Endometrium (tissue), 2 donors: ENCODE measurements at regions not wholly inside any gene's neighbourhood (a gene's known extent, or its start where the extent isn't known, plus 50 kb on each side); places are given as distances from the start of the nearest gene placed in this dataset.

Experiments
- FAIRE-seq: peaks from 2 replicates; lab custom pipeline; 2012; peaks lifted over from hg19 to GRCh38; lab: Jason Lieb, UNC
- donor health status: control.
- donor health status: control.

- no peak for FAIRE-seq
These were observed 130.0 kb upstream of the BMP5 start for GRCh38 chr6:56005426-56005825.

GRCh38 chr6:56004426-56004825, 129.0 kb upstream of the BMP5 start:
- no peak for FAIRE-seq

DNA sequence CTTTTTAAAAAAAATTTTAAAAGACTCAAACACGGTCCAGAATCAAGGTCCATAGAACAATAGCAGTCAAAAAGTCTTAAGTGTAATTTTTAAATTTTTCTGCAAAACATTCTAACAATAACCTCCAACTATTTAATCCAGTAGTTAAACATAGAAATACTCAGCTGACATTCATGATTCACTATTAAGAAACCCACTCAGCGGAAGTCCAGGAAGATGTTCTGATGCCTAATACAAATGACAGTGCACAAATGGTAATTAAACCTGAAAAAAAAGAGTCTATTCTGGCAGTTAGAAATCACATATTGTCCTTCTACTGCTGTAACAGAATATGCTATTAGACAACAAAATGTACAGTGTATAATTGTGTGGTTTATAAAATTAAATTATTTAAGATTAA, 128.2 kb upstream of the BMP5 start:
- no peak for FAIRE-seq

DNA sequence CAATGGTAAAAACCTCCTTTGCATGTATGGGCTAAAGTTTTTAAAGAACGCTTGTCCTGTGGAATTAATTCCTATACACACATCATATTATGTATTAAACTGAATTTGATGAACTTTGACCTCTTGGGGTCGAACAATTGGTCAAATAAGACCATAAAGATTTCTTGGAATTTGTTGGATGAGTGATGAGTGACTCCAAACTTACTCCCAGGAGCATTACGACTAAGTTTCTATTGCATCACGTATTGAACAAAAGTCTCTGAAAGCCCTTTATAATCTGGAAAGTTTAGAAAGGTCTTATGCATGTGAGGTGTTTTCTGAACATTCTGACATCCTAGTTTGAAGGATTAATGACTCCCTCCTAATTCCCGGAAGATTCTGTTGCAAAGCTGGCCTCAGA, 126.9 kb upstream of the BMP5 start:
- no peak for FAIRE-seq

- FAIRE-seq, result no peak
These were observed 123.2 kb upstream of the BMP5 start for GRCh38 chr6:55998576-55998975.

- no peak for FAIRE-seq
These were observed 122.0 kb upstream of the BMP5 start for GRCh38 chr6:55997223-55997874.

- no peak for FAIRE-seq
These were observed 119.1 kb upstream of the BMP5 start for GRCh38 chr6:55994531-55994930.

DNA sequence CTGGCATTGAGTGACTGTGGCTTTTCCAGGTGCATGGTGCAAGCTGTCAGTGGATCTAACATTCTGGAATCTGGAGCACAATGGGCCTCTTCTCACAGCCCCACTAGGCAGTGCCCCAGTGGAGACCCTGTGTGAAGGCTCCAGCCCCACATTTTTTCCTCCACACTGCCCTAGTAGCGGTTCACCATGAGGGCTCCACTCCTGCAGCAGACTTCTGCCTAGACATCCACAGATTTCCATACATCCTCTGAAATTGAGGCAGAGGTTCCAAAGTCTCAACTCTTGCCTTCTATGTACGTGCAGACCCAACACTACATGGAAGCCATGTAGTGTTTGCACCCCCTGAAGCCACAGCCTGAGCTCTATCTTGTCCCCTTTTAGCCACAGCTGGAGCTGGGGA, 118.0 kb upstream of the BMP5 start:
- no peak for FAIRE-seq

GRCh38 chr6:55992546-55992945, 117.2 kb upstream of the BMP5 start:
- FAIRE-seq, result no peak

GRCh38 chr6:55985309-55985708, 109.9 kb upstream of the BMP5 start:
- no peak for FAIRE-seq

- FAIRE-seq, result no peak
These were observed 108.5 kb upstream of the BMP5 start for GRCh38 chr6:55983861-55984260.

- no peak for FAIRE-seq
These were observed 106.3 kb upstream of the BMP5 start for GRCh38 chr6:55981660-55982059.

- peak; percentile 97 for FAIRE-seq
These were observed 105.3 kb upstream of the BMP5 start for GRCh38 chr6:55980627-55981211.

- no peak for FAIRE-seq
These were observed 104.1 kb upstream of the BMP5 start for GRCh38 chr6:55979526-55979925.

GRCh38 chr6:55977959-55978665, 102.7 kb upstream of the BMP5 start:
- no peak for FAIRE-seq

DNA sequence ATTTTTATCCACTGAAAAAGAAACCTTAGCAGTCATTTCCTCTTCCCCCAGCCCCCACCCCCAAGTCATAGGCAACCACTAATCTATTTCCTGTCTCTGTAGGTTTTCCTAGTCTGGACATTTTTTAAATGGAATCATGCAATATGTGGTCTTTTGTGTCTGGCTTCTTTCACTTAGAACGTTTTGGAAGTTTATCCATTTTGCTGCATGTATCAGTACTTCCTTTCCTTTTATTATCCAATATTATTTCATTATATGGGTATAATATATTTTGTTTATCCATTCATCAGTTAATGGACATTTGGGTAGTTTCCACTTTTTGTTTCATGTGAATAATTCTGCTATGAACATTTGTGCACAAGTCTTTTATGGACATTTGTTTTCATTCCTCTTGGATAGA, 99.3 kb upstream of the BMP5 start:
- FAIRE-seq, result no peak

DNA sequence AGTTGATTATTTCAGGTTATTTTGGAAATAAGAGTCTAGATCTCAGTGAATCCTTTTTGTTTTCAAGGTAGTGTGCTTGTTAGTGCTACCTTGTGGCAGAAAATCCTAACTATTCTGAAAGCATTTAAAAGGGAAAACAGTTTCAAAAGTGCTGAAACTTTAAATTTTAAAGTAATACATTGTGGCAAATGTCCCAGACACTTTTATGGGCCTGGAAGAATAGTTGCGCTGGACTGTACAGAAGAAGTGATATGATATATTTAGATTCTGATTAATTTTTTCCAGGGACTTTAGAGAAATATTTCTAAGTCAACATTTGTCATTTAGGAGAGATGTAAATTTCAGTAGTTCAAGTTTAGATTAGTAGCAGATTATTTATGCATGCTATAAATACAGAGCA, 96.7 kb upstream of the BMP5 start:
- FAIRE-seq, result no peak

DNA sequence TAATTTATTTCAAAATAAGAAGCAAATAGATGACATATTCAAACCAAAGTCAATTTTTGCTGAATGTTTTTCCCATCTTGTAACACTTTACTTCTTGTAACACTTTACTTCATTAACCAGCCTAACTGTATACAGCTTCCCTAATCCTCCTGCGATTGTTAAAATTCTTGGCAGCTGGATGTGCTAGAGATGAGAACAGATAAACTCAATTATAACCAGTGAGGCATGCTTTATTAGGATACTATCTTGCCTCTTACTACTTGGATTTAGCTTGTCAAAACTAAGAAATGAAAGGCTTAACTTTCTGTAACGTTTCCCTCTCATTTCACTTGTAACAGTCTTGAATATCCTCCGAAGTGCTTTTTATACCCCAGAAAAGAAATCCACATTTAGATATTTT, 94.1 kb upstream of the BMP5 start:
- FAIRE-seq, result no peak

GRCh38 chr6:55968926-55969325, 93.5 kb upstream of the BMP5 start:
- no peak for FAIRE-seq

- FAIRE-seq, result no peak
These were observed 88.7 kb upstream of the BMP5 start for GRCh38 chr6:55964136-55964535.

DNA sequence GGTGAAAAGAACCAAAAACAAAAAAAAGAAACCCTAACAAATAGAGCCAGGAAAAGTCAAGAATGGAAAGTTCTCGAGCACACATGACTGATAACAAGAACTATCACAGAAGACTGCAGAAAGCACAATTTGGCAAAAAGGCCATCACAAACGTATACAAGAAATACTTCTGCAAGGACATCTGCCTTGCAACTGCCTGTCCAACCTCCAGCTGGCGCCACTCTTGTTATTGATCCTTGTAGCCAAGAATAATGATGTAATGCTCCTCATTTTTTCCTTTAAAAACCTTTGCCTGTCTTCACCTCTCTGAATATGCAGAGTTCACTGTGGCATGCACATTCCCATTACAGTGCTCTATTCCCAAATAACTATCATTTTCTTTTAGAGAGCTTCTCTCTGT, 87.9 kb upstream of the BMP5 start:
- FAIRE-seq, result no peak

- FAIRE-seq, result no peak
These were observed 85.0 kb upstream of the BMP5 start for GRCh38 chr6:55960344-55960743.

- no peak for FAIRE-seq
These were observed 83.4 kb upstream of the BMP5 start for GRCh38 chr6:55958790-55959189.

DNA sequence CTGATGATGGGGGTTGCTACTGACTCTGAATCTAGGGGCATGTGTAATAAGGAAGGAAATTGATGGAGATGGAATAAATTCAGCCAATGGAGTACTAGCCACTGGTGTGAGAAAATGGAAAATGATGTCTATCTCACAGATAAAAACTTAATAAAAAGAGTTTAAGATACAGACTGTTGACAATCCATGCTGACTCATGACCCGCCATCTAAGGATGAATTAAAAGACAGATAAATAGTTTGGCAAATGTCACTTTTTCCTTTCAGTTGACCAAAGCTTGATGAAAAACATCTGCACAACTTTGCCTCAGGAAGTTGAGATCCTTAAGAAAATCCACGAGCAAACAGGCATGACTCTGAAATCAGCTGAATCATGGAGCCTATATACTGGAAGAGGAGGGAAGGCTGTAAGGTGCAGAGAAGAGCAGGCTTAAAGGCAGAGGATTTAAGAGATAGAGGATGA, 82.6 kb upstream of the BMP5 start:
- no peak for FAIRE-seq
